Smooth muscle cell (in vitro differentiated cells): ENCODE measurements at regions not wholly inside any gene's neighbourhood (a gene's known extent, or its start where the extent isn't known, plus 50 kb on each side); places are given as distances from the start of the nearest gene placed in this dataset.

Source experiments
- DNase-seq: peaks from one replicate; lab custom pipeline; 2025; ENCODE audit not compliant: unreplicated experiment; lab: John Stamatoyannopoulos, UW
- H2AFZ ChIP-seq: fragments of 200-600 bp; sonication (generic); 2 replicates; pipeline ENCODE4 v1.6.0; 2016; ENCODE audit warnings: antibody characterized with exemption, low read depth, mild to moderate bottlenecking
- H3F3A ChIP-seq: fragments of 200-600 bp; sonication (generic); 2 replicates; pipeline ENCODE4 v1.6.0; 2017; ENCODE audit warnings: antibody characterized with exemption, low read depth
- H3K27ac ChIP-seq: fragments of 200-600 bp; sonication (generic); 2 replicates; pipeline ENCODE4 v1.5.1; 2016; ENCODE audit warnings: low read depth, mild to moderate bottlenecking
- H3K27me3 ChIP-seq: fragments of 200-600 bp; sonication (generic); 2 replicates; pipeline ENCODE4 v1.6.1; 2016; ENCODE audit warnings: low read depth, mild to moderate bottlenecking
- H3K36me3 ChIP-seq: fragments of 200-600 bp; sonication (generic); 2 replicates; pipeline ENCODE4 v1.5.1; 2016; ENCODE audit warnings: low read depth
- H3K4me1 ChIP-seq: fragments of 200-600 bp; sonication (generic); 2 replicates; pipeline ENCODE4 v1.5.1; 2016; ENCODE audit warnings: low read depth
- H3K4me2 ChIP-seq: fragments of 200-600 bp; sonication (generic); 2 replicates; pipeline ENCODE4 v1.6.0; 2016; ENCODE audit warnings: mild to moderate bottlenecking
- H3K4me3 ChIP-seq: fragments of 200-600 bp; sonication (generic); 2 replicates; pipeline ENCODE4 v1.5.1; 2016; ENCODE audit warnings: mild to moderate bottlenecking
- H3K79me2 ChIP-seq: fragments of 200-600 bp; sonication (generic); 2 replicates; pipeline ENCODE4 v1.6.0; 2016; ENCODE audit warnings: low read depth, mild to moderate bottlenecking
- H3K9ac ChIP-seq: fragments of 200-600 bp; sonication (generic); 2 replicates; pipeline ENCODE4 v1.6.0; 2016; ENCODE audit warnings: low read depth
- H3K9me3 ChIP-seq: fragments of 200-600 bp; sonication (generic); replicated peaks from 2 replicates; pipeline ENCODE4 v1.5.1; 2016; ENCODE audit warnings: low read depth
- H4K20me1 ChIP-seq: fragments of 200-600 bp; sonication (generic); 2 replicates; pipeline ENCODE4 v1.6.0; 2016; ENCODE audit warnings: low read depth
- WGBS: methylation state at CpG from one replicate; pipeline ENCODE4 v1.1.7; 2016; ENCODE audit warnings: low lambda C conversion rate; 5-methylcytosine and 5-hydroxymethylcytosine counted together
- TF ChIP-seq, protein P1 (sequence below): fragments of 200-600 bp; sonication (generic); IDR thresholded peaks from 2 replicates; pipeline ENCODE4 v1.5.1; 2017; ENCODE audit warnings: borderline replicate concordance, mild to moderate bottlenecking, antibody characterized with exemption; ENCODE audit not compliant: insufficient read depth, poor library complexity, severe bottlenecking

GRCh38 chr3:153901991-153902390 lies 219.2 kb upstream of the ARHGEF26 start:
- Histone ChIP-seq H3K9me3 (no peaks in the 10 kb centered on the region), H3K4me1 (no peaks in the 10 kb centered on the region), H3K36me3 (no peaks in the 10 kb centered on the region), H3K79me2 (no peaks in the 10 kb centered on the region), H3F3A (no peaks in the 10 kb centered on the region), H3K27me3 (no peaks in the 10 kb centered on the region), H3K9ac (no peak overlapping the region), H3K4me3 (no peak overlapping the region), H2AFZ (peak overlapping the region; percentile 8), H3K27ac (peak overlapping the region; percentile 29), H3K4me2 (peak overlapping the region; percentile 36), H4K20me1 (no peaks in the 10 kb centered on the region)
- no peak for DNase-seq
- TF ChIP-seq, protein P1, sequence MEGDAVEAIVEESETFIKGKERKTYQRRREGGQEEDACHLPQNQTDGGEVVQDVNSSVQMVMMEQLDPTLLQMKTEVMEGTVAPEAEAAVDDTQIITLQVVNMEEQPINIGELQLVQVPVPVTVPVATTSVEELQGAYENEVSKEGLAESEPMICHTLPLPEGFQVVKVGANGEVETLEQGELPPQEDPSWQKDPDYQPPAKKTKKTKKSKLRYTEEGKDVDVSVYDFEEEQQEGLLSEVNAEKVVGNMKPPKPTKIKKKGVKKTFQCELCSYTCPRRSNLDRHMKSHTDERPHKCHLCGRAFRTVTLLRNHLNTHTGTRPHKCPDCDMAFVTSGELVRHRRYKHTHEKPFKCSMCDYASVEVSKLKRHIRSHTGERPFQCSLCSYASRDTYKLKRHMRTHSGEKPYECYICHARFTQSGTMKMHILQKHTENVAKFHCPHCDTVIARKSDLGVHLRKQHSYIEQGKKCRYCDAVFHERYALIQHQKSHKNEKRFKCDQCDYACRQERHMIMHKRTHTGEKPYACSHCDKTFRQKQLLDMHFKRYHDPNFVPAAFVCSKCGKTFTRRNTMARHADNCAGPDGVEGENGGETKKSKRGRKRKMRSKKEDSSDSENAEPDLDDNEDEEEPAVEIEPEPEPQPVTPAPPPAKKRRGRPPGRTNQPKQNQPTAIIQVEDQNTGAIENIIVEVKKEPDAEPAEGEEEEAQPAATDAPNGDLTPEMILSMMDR = no peak
- WGBS = 47% methylated on average over 3 of the region's 3 CpGs

DNA sequence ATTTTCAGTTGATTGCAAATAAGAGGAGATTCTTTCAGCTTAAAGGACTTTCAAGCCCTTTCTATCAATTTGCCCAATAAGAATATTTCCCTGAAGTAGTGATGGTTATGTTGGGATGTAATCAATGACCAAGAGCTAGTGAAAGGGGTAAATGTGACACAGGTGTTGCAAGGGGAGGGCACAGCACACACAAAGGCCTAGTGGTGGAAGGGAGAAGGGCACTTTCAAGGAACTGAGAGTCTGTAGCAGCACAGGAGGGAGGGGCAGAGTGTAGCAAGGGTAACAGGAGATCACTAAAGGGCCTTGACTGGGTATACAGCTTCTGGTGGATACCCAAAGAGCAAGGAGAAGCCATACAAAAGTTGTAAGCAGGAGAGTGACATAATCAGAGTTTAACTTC lies 217.8 kb upstream of the ARHGEF26 start:
- Histone ChIP-seq H3K27me3 (no peaks in the 10 kb centered on the region), H3K79me2 (no peaks in the 10 kb centered on the region), H3K4me2 (no peak overlapping the region), H2AFZ (no peak overlapping the region), H4K20me1 (no peaks in the 10 kb centered on the region), H3K36me3 (no peaks in the 10 kb centered on the region), H3K4me1 (no peaks in the 10 kb centered on the region), H3K27ac (no peak overlapping the region), H3F3A (no peaks in the 10 kb centered on the region), H3K9ac (no peak overlapping the region), H3K4me3 (no peak overlapping the region), H3K9me3 (no peaks in the 10 kb centered on the region)
- TF ChIP-seq, protein P1 = no peak
- no peak for DNase-seq

DNA sequence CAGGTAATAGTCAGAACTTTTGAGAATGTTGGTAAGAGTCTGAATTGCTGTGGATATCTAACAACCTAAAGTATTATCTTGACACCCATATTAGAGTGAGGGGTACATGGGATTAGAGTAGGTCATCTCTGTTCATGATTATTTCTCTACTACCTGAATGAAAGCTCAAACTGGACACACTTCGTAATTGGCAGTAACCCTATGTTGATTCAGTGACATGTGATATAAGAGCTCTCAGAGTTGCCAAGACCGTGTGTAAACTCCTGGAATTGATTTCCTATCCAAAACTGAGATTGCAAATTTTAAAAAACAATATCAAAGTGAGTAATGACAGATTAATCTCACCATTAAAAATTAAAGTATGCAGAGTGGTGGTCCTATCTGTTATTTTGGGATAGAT lies 214.8 kb upstream of the ARHGEF26 start:
- Histone ChIP-seq H3K4me2 (no peak overlapping the region), H3K27me3 (peaks cover 7% of the 10 kb centered on the region), H3F3A (no peaks in the 10 kb centered on the region), H3K9ac (no peak overlapping the region), H2AFZ (no peak overlapping the region), H3K36me3 (no peaks in the 10 kb centered on the region), H3K9me3 (no peaks in the 10 kb centered on the region), H3K4me1 (no peaks in the 10 kb centered on the region), H3K4me3 (no peak overlapping the region), H3K79me2 (no peaks in the 10 kb centered on the region), H4K20me1 (no peaks in the 10 kb centered on the region), H3K27ac (no peak overlapping the region)
- WGBS = 87% methylated on average over 2 of the region's 2 CpGs
- no peak for DNase-seq
- TF ChIP-seq, protein P1 = no peak

- Histone ChIP-seq H3K27ac (no peak overlapping the region), H3K9me3 (no peaks in the 10 kb centered on the region), H3K9ac (no peak overlapping the region), H2AFZ (no peak overlapping the region), H3K27me3 (peaks cover 7% of the 10 kb centered on the region), H3K79me2 (no peaks in the 10 kb centered on the region), H4K20me1 (no peaks in the 10 kb centered on the region), H3K4me3 (no peak overlapping the region), H3K36me3 (no peaks in the 10 kb centered on the region), H3K4me2 (no peak overlapping the region), H3F3A (no peaks in the 10 kb centered on the region), H3K4me1 (no peaks in the 10 kb centered on the region)
- no peak for DNase-seq
- 80% methylated on average over 1 of the region's 1 CpG for WGBS
- TF ChIP-seq, protein P1 = no peak
These were observed 210.8 kb upstream of the ARHGEF26 start for GRCh38 chr3:153910387-153910786.
